ENCODE measurements at regions not wholly inside any gene's neighbourhood (a gene's known extent, or its start where the extent isn't known, plus 50 kb on each side); places are given as distances from the start of the nearest gene placed in this dataset.

DNA sequence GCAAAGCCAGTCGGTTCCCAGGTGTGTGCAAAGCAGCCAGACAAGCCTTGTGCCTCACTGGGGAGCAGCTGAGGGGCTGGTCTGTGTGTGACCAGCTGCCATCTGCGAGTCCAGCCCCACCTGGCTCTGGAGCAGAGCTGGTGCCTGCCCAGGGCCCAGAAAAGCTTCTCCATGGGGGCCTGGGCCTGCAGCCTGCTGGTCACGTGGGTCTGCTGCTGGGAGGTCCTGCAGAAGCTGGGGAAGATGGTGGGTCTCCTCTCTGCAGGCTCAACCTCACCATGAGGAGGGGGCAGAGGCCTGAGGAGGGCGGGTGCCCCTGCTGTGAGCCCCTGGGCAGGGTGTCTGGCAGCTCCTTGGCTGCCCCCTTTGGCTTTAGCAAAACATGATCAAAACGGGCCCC, 71.9 kb downstream of the ENGASE start:
- TF ChIP-seq, protein P1, sequence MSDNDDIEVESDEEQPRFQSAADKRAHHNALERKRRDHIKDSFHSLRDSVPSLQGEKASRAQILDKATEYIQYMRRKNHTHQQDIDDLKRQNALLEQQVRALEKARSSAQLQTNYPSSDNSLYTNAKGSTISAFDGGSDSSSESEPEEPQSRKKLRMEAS (IDR thresholded peaks at IDR 0.05; ENCODE audit: insufficient read depth, insufficient read length): no peak
- TF ChIP-seq EZH2 (IDR thresholded peaks at IDR 0.05; ENCODE audit: borderline replicate concordance, low read depth, low read length, severe bottlenecking) (no peak), JUN (IDR thresholded peaks at IDR 0.05; ENCODE audit: borderline replicate concordance, insufficient read depth, insufficient read length, low read depth) (no peak), GATA2 (IDR thresholded peaks at IDR 0.05; ENCODE audit: insufficient read depth, insufficient read length, low read depth, low read length) (no peak), FOS (IDR thresholded peaks at IDR 0.05; ENCODE audit: borderline replicate concordance, insufficient read depth, low read length) (no peak), MYC (IDR thresholded peaks at IDR 0.05; ENCODE audit: low read depth, low read length) (no peak), POLR2AphosphoS5 (IDR thresholded peaks at IDR 0.05; ENCODE audit: insufficient read depth, low read depth, low read length) (no peak), POLR2A (IDR thresholded peaks at IDR 0.05; ENCODE audit: low read depth, low read length) (no peak)
- TF ChIP-seq, protein P2, sequence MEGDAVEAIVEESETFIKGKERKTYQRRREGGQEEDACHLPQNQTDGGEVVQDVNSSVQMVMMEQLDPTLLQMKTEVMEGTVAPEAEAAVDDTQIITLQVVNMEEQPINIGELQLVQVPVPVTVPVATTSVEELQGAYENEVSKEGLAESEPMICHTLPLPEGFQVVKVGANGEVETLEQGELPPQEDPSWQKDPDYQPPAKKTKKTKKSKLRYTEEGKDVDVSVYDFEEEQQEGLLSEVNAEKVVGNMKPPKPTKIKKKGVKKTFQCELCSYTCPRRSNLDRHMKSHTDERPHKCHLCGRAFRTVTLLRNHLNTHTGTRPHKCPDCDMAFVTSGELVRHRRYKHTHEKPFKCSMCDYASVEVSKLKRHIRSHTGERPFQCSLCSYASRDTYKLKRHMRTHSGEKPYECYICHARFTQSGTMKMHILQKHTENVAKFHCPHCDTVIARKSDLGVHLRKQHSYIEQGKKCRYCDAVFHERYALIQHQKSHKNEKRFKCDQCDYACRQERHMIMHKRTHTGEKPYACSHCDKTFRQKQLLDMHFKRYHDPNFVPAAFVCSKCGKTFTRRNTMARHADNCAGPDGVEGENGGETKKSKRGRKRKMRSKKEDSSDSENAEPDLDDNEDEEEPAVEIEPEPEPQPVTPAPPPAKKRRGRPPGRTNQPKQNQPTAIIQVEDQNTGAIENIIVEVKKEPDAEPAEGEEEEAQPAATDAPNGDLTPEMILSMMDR (IDR thresholded peaks at IDR 0.05; ENCODE audit: extremely low read depth in 1 of 2, insufficient read depth in 1 of 2, low read depth in 1 of 2, low read length in 2 of 2): no peak
- intact Hi-C loops (cut with micrococcal nuclease): no loop called here
- CTCF ChIA-PET: no interaction called here

More for the DNA sequence above, 71.9 kb downstream of the ENGASE start:
- Histone ChIP-seq H3K27me3 (ENCODE audit: control insufficient read depth in 2 of 2, insufficient read depth in 2 of 2, low read length in 2 of 2) (no peaks in the 10 kb centered on the region), H3K79me2 (ENCODE audit: control insufficient read depth, insufficient read depth, low read length) (no peaks in the 10 kb centered on the region), H3K27ac (ENCODE audit: insufficient read depth, low read depth, low read length) (no peak overlapping the region), H3K9me1 (replicated peaks; ENCODE audit: control insufficient read depth, extremely low read depth, insufficient read depth, low read length) (no peaks in the 10 kb centered on the region), H2AFZ (ENCODE audit: low read depth, low read length) (no peak overlapping the region), H3K4me1 (ENCODE audit: control insufficient read depth, extremely low read depth, insufficient read depth, low read length) (no peaks in the 10 kb centered on the region), H4K20me1 (replicated peaks; ENCODE audit: control insufficient read depth, extremely low read depth, insufficient read depth, low read length) (no peaks in the 10 kb centered on the region), H3K9ac (replicated peaks; ENCODE audit: extremely low read depth, insufficient read depth, low read length) (no peak overlapping the region), H3K9me3 (replicated peaks; ENCODE audit: control insufficient read depth, insufficient read depth, low read length) (no peaks in the 10 kb centered on the region), H3K36me3 (ENCODE audit: control insufficient read depth in 2 of 2, extremely low read depth in 1 of 2, insufficient read depth in 2 of 2, low read length in 2 of 2) (no peaks in the 10 kb centered on the region), H3K4me3 (replicated peaks in 1 of 3; ENCODE audit: insufficient read depth in 1 of 3, low read depth in 1 of 3, low read length in 3 of 3) (no peak overlapping the region), H3K4me2 (ENCODE audit: insufficient read depth, low read length) (no peak overlapping the region)
- DNase-seq (ENCODE audit: low read depth, low spot score) (no peak), FAIRE-seq (no peak)
- dilution Hi-C loops (cut with MboI; ENCODE audit: extremely low pct_ligation_motif_present, low sequenced_read_pairs): no loop called here
- no TSS peak for BruUV-seq (replicated peaks)
- POLR2A ChIA-PET: no interaction called here
